OCI-LY7 (cell line): ENCODE measurements at regions not wholly inside any gene's neighbourhood (a gene's known extent, or its start where the extent isn't known, plus 50 kb on each side); places are given as distances from the start of the nearest gene placed in this dataset.

ENCODE experiments used
- EZH2phosphoT487 ChIP-seq: fragments of 200-600 bp; sonication (generic); IDR thresholded peaks from 2 replicates; pipeline ENCODE4 v1.6.1; 2018; ENCODE audit warnings: low read depth, borderline replicate concordance, mild to moderate bottlenecking, mixed run types, antibody characterized with exemption, low read length, moderate library complexity, mixed read lengths
- TF ChIP-seq, protein P1 (sequence below): fragments of 200-600 bp; sonication (generic); conservative IDR thresholded peaks from 2 replicates; pipeline ENCODE4 v1.5.1; 2014; ENCODE audit warnings: mild to moderate bottlenecking, antibody characterized with exemption, low read length, moderate library complexity, mixed read lengths

DNA sequence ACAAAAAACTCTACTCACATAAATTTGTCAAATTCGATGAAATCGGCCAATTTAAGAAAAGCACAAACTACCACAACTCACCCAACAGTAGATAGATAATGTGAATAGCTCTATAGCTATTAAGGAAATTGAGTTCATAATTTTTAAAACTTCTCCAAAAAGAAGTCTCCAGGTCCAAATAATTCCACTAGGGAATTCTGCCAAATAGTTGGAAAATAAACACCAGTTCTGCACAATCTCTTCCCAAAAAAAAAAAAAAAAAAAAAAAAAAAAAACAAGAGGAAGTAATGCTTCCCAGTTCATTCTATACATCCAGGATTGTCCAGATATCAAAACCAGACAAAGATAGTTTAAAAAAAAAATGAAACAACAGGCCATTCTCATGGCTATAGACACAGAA is 164.2 kb downstream of the POLR2M start:
- TF ChIP-seq, protein P1, sequence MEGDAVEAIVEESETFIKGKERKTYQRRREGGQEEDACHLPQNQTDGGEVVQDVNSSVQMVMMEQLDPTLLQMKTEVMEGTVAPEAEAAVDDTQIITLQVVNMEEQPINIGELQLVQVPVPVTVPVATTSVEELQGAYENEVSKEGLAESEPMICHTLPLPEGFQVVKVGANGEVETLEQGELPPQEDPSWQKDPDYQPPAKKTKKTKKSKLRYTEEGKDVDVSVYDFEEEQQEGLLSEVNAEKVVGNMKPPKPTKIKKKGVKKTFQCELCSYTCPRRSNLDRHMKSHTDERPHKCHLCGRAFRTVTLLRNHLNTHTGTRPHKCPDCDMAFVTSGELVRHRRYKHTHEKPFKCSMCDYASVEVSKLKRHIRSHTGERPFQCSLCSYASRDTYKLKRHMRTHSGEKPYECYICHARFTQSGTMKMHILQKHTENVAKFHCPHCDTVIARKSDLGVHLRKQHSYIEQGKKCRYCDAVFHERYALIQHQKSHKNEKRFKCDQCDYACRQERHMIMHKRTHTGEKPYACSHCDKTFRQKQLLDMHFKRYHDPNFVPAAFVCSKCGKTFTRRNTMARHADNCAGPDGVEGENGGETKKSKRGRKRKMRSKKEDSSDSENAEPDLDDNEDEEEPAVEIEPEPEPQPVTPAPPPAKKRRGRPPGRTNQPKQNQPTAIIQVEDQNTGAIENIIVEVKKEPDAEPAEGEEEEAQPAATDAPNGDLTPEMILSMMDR = no peak
- no peak for TF ChIP-seq EZH2phosphoT487
